Psoas muscle (tissue), 7 donors: ENCODE measurements at regions not wholly inside any gene's neighbourhood (a gene's known extent, or its start where the extent isn't known, plus 50 kb on each side); places are given as distances from the start of the nearest gene placed in this dataset.

ENCODE experiments used
- ATAC-seq, 4 donors: fragments of 200-7000 bp; cut with Tn5 transposase; one replicate each; pipeline ENCODE4 v1.9.1; 2020; ENCODE audit warnings: moderate library complexity in 3 of 4, mild to moderate bottlenecking in 2 of 4
- DNase-seq, 2 donors: peaks; one replicate each; pipeline ENCODE4 v3.0.0-alpha.2; 2020
- H3K27ac ChIP-seq: fragments of 200-600 bp; one replicate; pipeline ENCODE4 v1.8.0; 2022
- H3K27me3 ChIP-seq, 3 donors: fragments of 200-600 bp in 1 of 3; one replicate each; pipeline versions ENCODE4 v1.6.1 to v1.8.0; 2013 to 2022; ENCODE audit warnings: low read length in 2 of 3, mild to moderate bottlenecking in 2 of 3, moderate library complexity in 1 of 3; ENCODE audit not compliant: insufficient read depth in 3 of 3
- H3K36me3 ChIP-seq, 2 donors: fragments of 200-600 bp in 1 of 2; one replicate each; pipeline versions ENCODE4 v1.6.1 to v1.8.0; 2013 to 2022; ENCODE audit warnings: low read depth in 1 of 2, mild to moderate bottlenecking in 1 of 2, moderate library complexity in 1 of 2; ENCODE audit not compliant: insufficient read depth in 1 of 2
- H3K4me1 ChIP-seq: fragments of 200-600 bp; one replicate; pipeline ENCODE4 v1.8.0; 2022
- H3K4me3 ChIP-seq: fragments of 200-600 bp; one replicate; pipeline ENCODE4 v1.8.0; 2022; ENCODE audit warnings: mild to moderate bottlenecking
- H3K9me3 ChIP-seq: fragments of 200-600 bp; one replicate; pipeline ENCODE4 v1.8.0; 2022
- WGBS, 3 donors: extraction: QIAGEN DNeasy Blood & Tissue Kit; methylation state at CpG; one replicate each; pipeline versions ENCODE4 v1.1.6 to v1.1.7; 2013; 5-methylcytosine and 5-hydroxymethylcytosine counted together
- intact Hi-C, 2 donors: fragments of 100-400 bp; cut with DNase I; formaldehyde crosslinking; loops; one replicate each; pipeline versions ENCODE4 v1.11.0 to v1.14.2; 2022
- TF ChIP-seq, protein P1 (sequence below): fragments of 200-600 bp; IDR thresholded peaks from one replicate; pipeline ENCODE4 v1.8.0; 2022; ENCODE audit warnings: antibody characterized with exemption
- donor health status: healthy with polysubstance abuse.
- donor health status: DM: no; HTN: no; CAD: no; lungs with moderate emphysema.
- donor health status: Bipolar disorder and iron deficiency.
- donor health status: healthy.
- donor health status: DM: yes; HTN: yes; CAD: no.
- donor health status: DM: no; HTN: no; CAD: no.
- donor health status: DM: yes; HTN: yes; CAD: no.

DNA sequence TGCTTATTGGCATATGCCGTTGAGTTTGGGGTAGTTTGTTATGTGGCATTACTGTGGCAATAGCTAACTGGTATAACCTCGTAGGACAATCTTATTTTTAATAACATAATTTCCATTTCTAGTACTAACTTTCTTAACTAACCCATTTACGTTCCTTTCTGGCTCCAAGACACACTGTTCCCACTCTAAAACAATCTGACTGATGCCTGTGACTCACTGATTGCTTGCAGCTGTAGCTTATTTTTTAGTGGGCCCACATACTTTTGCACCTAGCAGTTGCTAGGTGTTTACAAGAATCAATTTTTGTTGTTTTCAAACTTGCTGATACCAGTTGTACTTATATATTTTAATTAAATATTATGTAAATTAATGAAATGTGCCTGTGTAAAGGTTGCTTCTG, 52.2 kb downstream of the FAT3 start:
- TF ChIP-seq, protein P1, sequence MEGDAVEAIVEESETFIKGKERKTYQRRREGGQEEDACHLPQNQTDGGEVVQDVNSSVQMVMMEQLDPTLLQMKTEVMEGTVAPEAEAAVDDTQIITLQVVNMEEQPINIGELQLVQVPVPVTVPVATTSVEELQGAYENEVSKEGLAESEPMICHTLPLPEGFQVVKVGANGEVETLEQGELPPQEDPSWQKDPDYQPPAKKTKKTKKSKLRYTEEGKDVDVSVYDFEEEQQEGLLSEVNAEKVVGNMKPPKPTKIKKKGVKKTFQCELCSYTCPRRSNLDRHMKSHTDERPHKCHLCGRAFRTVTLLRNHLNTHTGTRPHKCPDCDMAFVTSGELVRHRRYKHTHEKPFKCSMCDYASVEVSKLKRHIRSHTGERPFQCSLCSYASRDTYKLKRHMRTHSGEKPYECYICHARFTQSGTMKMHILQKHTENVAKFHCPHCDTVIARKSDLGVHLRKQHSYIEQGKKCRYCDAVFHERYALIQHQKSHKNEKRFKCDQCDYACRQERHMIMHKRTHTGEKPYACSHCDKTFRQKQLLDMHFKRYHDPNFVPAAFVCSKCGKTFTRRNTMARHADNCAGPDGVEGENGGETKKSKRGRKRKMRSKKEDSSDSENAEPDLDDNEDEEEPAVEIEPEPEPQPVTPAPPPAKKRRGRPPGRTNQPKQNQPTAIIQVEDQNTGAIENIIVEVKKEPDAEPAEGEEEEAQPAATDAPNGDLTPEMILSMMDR, result no peak
- H3K36me3 ChIP-seq, result no peaks in the 10 kb centered on the region
- ATAC-seq, result no peak
- DNase-seq, result no peak
- no peak overlapping the region for H3K4me3 ChIP-seq
- no peaks in the 10 kb centered on the region for H3K27me3 ChIP-seq
- WGBS, 3 donors, result 83 to 89% (median 84%) methylated on average over 3 of the region's 3 CpGs
- intact Hi-C loops, result no loop called here
- no peak overlapping the region for H3K27ac ChIP-seq
- H3K9me3 ChIP-seq, result no peaks in the 10 kb centered on the region
- no peaks in the 10 kb centered on the region for H3K4me1 ChIP-seq

DNA sequence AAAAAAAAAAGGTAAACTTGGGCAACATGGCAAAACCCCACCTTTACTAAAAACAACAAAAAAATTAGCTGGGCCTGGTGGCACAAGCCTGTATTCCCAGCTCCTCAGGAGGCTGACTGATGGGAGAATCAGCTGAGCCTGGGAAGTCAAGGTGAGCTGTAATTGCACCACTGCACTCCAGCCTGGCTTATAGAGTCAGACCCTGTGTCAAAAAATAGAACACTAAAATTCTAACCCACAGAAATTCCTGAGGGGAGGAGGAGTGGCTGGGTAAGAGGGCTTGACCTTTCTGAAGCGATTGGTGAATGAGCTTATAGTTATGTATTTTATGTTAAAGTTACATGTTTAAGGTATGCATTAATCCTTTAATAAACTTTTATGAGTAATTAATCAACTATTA, 53.3 kb downstream of the FAT3 start:
- ATAC-seq (no peak), DNase-seq (no peak)
- Histone ChIP-seq H3K27ac (no peak overlapping the region), H3K27me3 (no peaks in the 10 kb centered on the region), H3K36me3 (no peaks in the 10 kb centered on the region), H3K4me1 (no peaks in the 10 kb centered on the region), H3K9me3 (no peaks in the 10 kb centered on the region), H3K4me3 (no peak overlapping the region)
- 89 to 91% (median 90%) methylated on average over 1 of the region's 1 CpG for WGBS, 3 donors
- intact Hi-C loops, result no loop called here
- TF ChIP-seq, protein P1, result no peak

DNA sequence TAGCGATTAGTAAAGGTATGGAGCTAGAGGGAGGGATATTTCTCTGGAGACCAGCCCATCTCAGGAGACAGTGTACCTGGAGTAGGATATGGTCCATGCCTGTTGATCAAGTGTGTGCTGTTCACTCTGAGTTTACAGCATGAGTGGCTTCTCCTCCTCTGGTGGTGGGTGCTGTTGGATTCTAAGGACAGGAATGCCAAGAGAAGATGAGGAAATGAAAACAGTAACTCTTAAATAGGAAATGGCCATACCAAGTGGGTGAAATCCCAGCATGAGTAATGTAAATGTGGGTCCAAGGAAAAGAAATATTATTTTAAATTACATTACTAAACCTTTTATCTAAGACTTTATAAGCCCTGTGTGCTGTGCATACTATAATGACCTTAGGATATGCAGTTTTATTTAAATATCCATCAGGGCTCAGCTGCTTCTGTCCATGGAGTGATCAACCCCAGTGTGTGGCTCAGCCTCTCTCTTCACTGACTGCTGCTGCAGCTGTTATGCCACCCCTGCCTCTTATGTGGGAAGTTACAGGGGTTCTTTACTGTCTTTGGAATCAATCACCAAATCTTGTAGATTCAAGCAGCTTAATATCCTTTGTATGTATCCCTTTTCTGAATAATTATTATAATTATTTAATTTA, 54.3 kb downstream of the FAT3 start:
- intact Hi-C loops, result no loop called here

DNA sequence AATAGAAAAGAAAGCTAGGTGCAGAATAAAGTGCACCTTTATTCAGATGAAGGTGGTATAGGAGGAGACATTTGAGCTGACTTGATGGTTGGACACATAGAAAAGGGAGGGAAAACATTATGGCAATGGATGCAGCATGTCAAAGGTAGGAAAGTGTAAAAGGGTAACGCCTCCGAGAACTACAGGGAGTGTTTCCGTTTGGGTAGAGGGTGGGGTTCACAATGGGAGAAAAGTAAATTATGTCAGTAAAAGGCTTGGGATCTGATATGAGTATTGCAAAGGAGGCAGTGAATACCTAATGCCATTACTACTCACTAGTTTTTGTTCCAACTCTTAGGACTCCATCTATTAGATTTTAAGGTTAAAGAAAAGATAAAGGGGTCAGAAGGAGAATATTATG, 59.5 kb downstream of the FAT3 start:
- intact Hi-C loops, result no loop called here
- Histone ChIP-seq H3K27ac (no peak overlapping the region), H3K9me3 (no peaks in the 10 kb centered on the region), H3K27me3 (no peaks in the 10 kb centered on the region), H3K4me1 (no peaks in the 10 kb centered on the region), H3K4me3 (no peak overlapping the region), H3K36me3 (no peaks in the 10 kb centered on the region)
- no peak for DNase-seq
- WGBS, 3 donors, result 83 to 84% (median 84%) methylated on average over 3 of the region's 3 CpGs
- ATAC-seq, result no peak
- TF ChIP-seq, protein P1, result no peak

More for the DNA sequence above, 54.3 kb downstream of the FAT3 start:
- H3K9me3 ChIP-seq, result no peaks in the 10 kb centered on the region
- H3K4me1 ChIP-seq, result no peaks in the 10 kb centered on the region
- TF ChIP-seq, protein P1, result no peak
- H3K36me3 ChIP-seq, result no peaks in the 10 kb centered on the region
- ATAC-seq (no peak), DNase-seq (no peak)
- H3K27me3 ChIP-seq, result no peaks in the 10 kb centered on the region
- no peak overlapping the region for H3K4me3 ChIP-seq
- 86 to 89% (median 88%) methylated on average over 1 of the region's 1 CpG for WGBS, 3 donors
- no peak overlapping the region for H3K27ac ChIP-seq

DNA sequence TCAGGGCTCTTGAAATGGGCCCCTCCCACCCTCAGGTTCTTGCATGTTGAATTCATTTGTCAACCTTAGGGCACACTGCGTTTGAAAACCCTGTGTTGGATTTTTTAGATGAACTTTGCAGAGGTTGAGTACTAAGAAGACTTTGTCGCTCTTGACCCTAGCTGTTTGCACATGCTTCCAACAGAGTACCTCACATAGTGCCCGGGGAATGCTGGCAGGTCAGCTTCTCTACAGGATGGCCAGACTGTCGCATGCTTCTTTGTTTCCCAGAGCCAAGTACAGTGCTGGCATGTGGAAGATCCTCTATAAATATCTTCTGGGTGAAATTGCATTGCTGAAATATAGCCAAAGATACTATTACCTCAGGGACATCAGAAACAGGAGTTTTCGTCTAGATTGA, 59.9 kb downstream of the FAT3 start:
- intact Hi-C loops, result no loop called here
- Histone ChIP-seq H3K9me3 (no peaks in the 10 kb centered on the region), H3K4me3 (no peak overlapping the region), H3K27me3 (no peaks in the 10 kb centered on the region), H3K4me1 (no peaks in the 10 kb centered on the region), H3K27ac (no peak overlapping the region), H3K36me3 (no peaks in the 10 kb centered on the region)
- ATAC-seq, result peak in 1 of 4 donors; percentile 47
- no peak for DNase-seq
- WGBS, 3 donors, result 28 to 31% (median 30%) methylated on average over 5 of the region's 5 CpGs
- TF ChIP-seq, protein P1, result no peak
